Muscle layer of duodenum (tissue), 2 donors: ENCODE measurements at regions not wholly inside any gene's neighbourhood (a gene's known extent, or its start where the extent isn't known, plus 50 kb on each side); places are given as distances from the start of the nearest gene placed in this dataset.
"Not testable (repeated sequence)": the region's sequence is repeated elsewhere in the genome, so short reads cannot be mapped to it uniquely, and the experiment has no call there.

Experiments used
- H3K27ac ChIP-seq: one replicate; pipeline ENCODE4 v1.7.0; 2013; ENCODE audit warnings: mild to moderate bottlenecking, low read length
- H3K27me3 ChIP-seq: one replicate; pipeline ENCODE4 v1.7.0; 2013; ENCODE audit warnings: low read depth, mild to moderate bottlenecking, control low read depth, low read length
- H3K36me3 ChIP-seq, 2 donors: one replicate each; pipeline ENCODE4 v1.7.0; 2013; ENCODE audit warnings: low read length in 2 of 2, control low read depth in 1 of 2, mild to moderate bottlenecking in 1 of 2; ENCODE audit not compliant: insufficient read depth in 2 of 2, control insufficient read depth in 1 of 2
- H3K4me1 ChIP-seq, 2 donors: one replicate each; pipeline ENCODE4 v1.7.0; 2013; ENCODE audit warnings: low read length in 2 of 2, mild to moderate bottlenecking in 2 of 2, control low read depth in 1 of 2, moderate library complexity in 1 of 2; ENCODE audit not compliant: insufficient read depth in 2 of 2, control insufficient read depth in 1 of 2
- H3K4me3 ChIP-seq, 2 donors: one replicate each; pipeline ENCODE4 v1.7.0; 2013; ENCODE audit warnings: low read length in 2 of 2, low read depth in 1 of 2, mild to moderate bottlenecking in 1 of 2
- H3K9me3 ChIP-seq, 2 donors: one replicate each; pipeline ENCODE4 v1.7.0; 2013; ENCODE audit warnings: low read length in 2 of 2, control low read depth in 1 of 2, mild to moderate bottlenecking in 1 of 2; ENCODE audit not compliant: control insufficient read depth in 1 of 2
- donor health status: healthy.

- Histone ChIP-seq H3K27me3 (no peaks in the 10 kb centered on the region), H3K27ac (no peak overlapping the region), H3K4me1 (no peaks in the 10 kb centered on the region), H3K4me3 (no peak overlapping the region), H3K9me3 (no peaks in the 10 kb centered on the region), H3K36me3 (no peaks in the 10 kb centered on the region)
These were observed 102.6 kb downstream of the PLG start for GRCh38 chr6:160804639-160805038.

- Histone ChIP-seq H3K9me3 (no peaks in the 10 kb centered on the region), H3K4me1 (no peaks in the 10 kb centered on the region), H3K27ac (no peak overlapping the region), H3K27me3 (no peaks in the 10 kb centered on the region), H3K36me3 (no peaks in the 10 kb centered on the region), H3K4me3 (no peak overlapping the region)
These were observed 106.2 kb downstream of the PLG start for GRCh38 chr6:160808263-160808662.

GRCh38 chr6:160810238-160810637 is 108.2 kb downstream of the PLG start:
- no peaks in the 10 kb centered on the region for H3K9me3 ChIP-seq
- no peaks in the 10 kb centered on the region for H3K36me3 ChIP-seq
- no peak overlapping the region for H3K27ac ChIP-seq
- H3K27me3 ChIP-seq = no peaks in the 10 kb centered on the region
- H3K4me3 ChIP-seq = no peak overlapping the region
- H3K4me1 ChIP-seq = no peaks in the 10 kb centered on the region

GRCh38 chr6:160812097-160812496 is 110.1 kb downstream of the PLG start:
- Histone ChIP-seq H3K4me1 (no peaks in the 10 kb centered on the region), H3K36me3 (no peaks in the 10 kb centered on the region), H3K9me3 (no peaks in the 10 kb centered on the region), H3K4me3 (no peak overlapping the region), H3K27me3 (no peaks in the 10 kb centered on the region), H3K27ac (no peak overlapping the region)

GRCh38 chr6:160818934-160819333 is 116.9 kb downstream of the PLG start:
- H3K4me1 ChIP-seq = no peaks in the 10 kb centered on the region
- no peaks in the 10 kb centered on the region for H3K36me3 ChIP-seq
- H3K27me3 ChIP-seq = no peaks in the 10 kb centered on the region
- H3K27ac ChIP-seq = no peak overlapping the region
- no peak overlapping the region for H3K4me3 ChIP-seq
- peaks cover 0 to 9% of the 10 kb centered on the region in 2 donors for H3K9me3 ChIP-seq

- not testable (repeated sequence) for H3K27ac ChIP-seq, H3K4me3 ChIP-seq, H3K36me3 ChIP-seq, H3K27me3 ChIP-seq, H3K9me3 ChIP-seq, H3K4me1 ChIP-seq
These were observed 118.6 kb downstream of the PLG start for GRCh38 chr6:160820661-160821060.

- H3K27me3 ChIP-seq = no peaks in the 10 kb centered on the region
- H3K4me1 ChIP-seq = no peaks in the 10 kb centered on the region
- no peak overlapping the region for H3K27ac ChIP-seq
- H3K36me3 ChIP-seq = no peaks in the 10 kb centered on the region
- H3K4me3 ChIP-seq = no peak overlapping the region
- H3K9me3 ChIP-seq = no peaks in the 10 kb centered on the region
These were observed 129.7 kb downstream of the PLG start for GRCh38 chr6:160831739-160832138.

GRCh38 chr6:160832422-160832821 is 130.4 kb downstream of the PLG start:
- Histone ChIP-seq H3K27ac (no peak overlapping the region), H3K4me1 (no peaks in the 10 kb centered on the region)

GRCh38 chr6:160837146-160837545 is 135.1 kb downstream of the PLG start:
- H3K27me3 ChIP-seq = no peaks in the 10 kb centered on the region
- no peak overlapping the region for H3K27ac ChIP-seq
- no peaks in the 10 kb centered on the region for H3K9me3 ChIP-seq
- H3K36me3 ChIP-seq = no peaks in the 10 kb centered on the region
- no peak overlapping the region for H3K4me3 ChIP-seq
- H3K4me1 ChIP-seq = no peaks in the 10 kb centered on the region

More at GRCh38 chr6:160832422-160832821, 130.4 kb downstream of the PLG start:
- Histone ChIP-seq H3K36me3 (no peaks in the 10 kb centered on the region), H3K9me3 (no peaks in the 10 kb centered on the region), H3K4me3 (no peak overlapping the region), H3K27me3 (no peaks in the 10 kb centered on the region)

GRCh38 chr6:160851031-160851430 is 140.5 kb upstream of the MAP3K4 start:
- Histone ChIP-seq H3K9me3 (peaks cover 0 to 8% of the 10 kb centered on the region in 2 donors), H3K36me3 (no peaks in the 10 kb centered on the region), H3K27ac (no peak overlapping the region), H3K4me3 (no peak overlapping the region), H3K4me1 (no peaks in the 10 kb centered on the region), H3K27me3 (no peaks in the 10 kb centered on the region)

- Histone ChIP-seq H3K9me3 (peaks cover 0 to 8% of the 10 kb centered on the region in 2 donors), H3K27me3 (no peaks in the 10 kb centered on the region), H3K4me3 (no peak overlapping the region), H3K27ac (no peak overlapping the region), H3K36me3 (no peaks in the 10 kb centered on the region), H3K4me1 (no peaks in the 10 kb centered on the region)
These were observed 137.6 kb upstream of the MAP3K4 start for GRCh38 chr6:160853946-160854345.

- Histone ChIP-seq H3K4me1 (no peaks in the 10 kb centered on the region), H3K27ac (no peak overlapping the region), H3K36me3 (no peaks in the 10 kb centered on the region), H3K4me3 (no peak overlapping the region), H3K9me3 (peaks cover 0 to 8% of the 10 kb centered on the region in 2 donors), H3K27me3 (no peaks in the 10 kb centered on the region)
These were observed 132.7 kb upstream of the MAP3K4 start for GRCh38 chr6:160858886-160859285.
